Activated naive CD4-positive, alpha-beta T cell treated with anti-CD3 and anti-CD28 coated beads, Interleukin-2, amount 10 ng/mL, durations not matched to agents 7 days and 5 days (primary cell): ENCODE measurements at regions not wholly inside any gene's neighbourhood (a gene's known extent, or its start where the extent isn't known, plus 50 kb on each side); places are given as distances from the start of the nearest gene placed in this dataset.

Experiments
- CTCF ChIA-PET: fragments of 350-600 bp; sonication (Branson Sonifier 250); formaldehyde crosslinking; loops from one replicate; lab custom pipeline; 2021; ENCODE audit warnings: antibody characterized with exemption; lab: Charles Lee
- DNase-seq: peaks from one replicate; pipeline ENCODE4 v3.0.0-alpha.2; 2020
- H3K27ac Mint-ChIP-seq: one replicate; pipeline ENCODE4 v1.8.0; 2021; ENCODE audit warnings: mild to moderate bottlenecking, moderate library complexity, mixed read lengths
- H3K27me3 Mint-ChIP-seq: one replicate; pipeline ENCODE4 v1.8.0; 2021; ENCODE audit warnings: mild to moderate bottlenecking, mixed read lengths
- H3K36me3 Mint-ChIP-seq: one replicate; pipeline ENCODE4 v1.8.0; 2021; ENCODE audit warnings: mixed read lengths
- H3K4me1 Mint-ChIP-seq: one replicate; pipeline ENCODE4 v1.8.0; 2021; ENCODE audit warnings: mixed read lengths
- H3K4me3 Mint-ChIP-seq: one replicate; pipeline ENCODE4 v1.8.0; 2021; ENCODE audit warnings: mild to moderate bottlenecking, moderate library complexity, mixed read lengths
- H3K9me3 Mint-ChIP-seq: one replicate; pipeline ENCODE4 v1.8.0; 2021; ENCODE audit warnings: mixed read lengths

- no peaks in the 10 kb centered on the region for H3K9me3 Mint-ChIP-seq
- H3K36me3 Mint-ChIP-seq, result no peaks in the 10 kb centered on the region
- H3K4me1 Mint-ChIP-seq, result peaks cover 2% of the 10 kb centered on the region
- peaks cover 61% of the 10 kb centered on the region for H3K27me3 Mint-ChIP-seq
- DNase-seq, result no peak
- H3K27ac Mint-ChIP-seq, result no peak overlapping the region
- H3K4me3 Mint-ChIP-seq, result no peak overlapping the region
- CTCF ChIA-PET, result no interaction called here
These were observed 58.5 kb downstream of the IGLL5 start for GRCh38 chr22:22946131-22946530.

- Mint-ChIP-seq H3K27ac (no peak overlapping the region), H3K9me3 (no peaks in the 10 kb centered on the region), H3K36me3 (no peaks in the 10 kb centered on the region), H3K4me3 (no peak overlapping the region), H3K4me1 (no peaks in the 10 kb centered on the region), H3K27me3 (peaks cover 69% of the 10 kb centered on the region)
- CTCF ChIA-PET, result interaction anchor here (1.0 kb wide), 1 partner anchor 11 kb away, joined by 3 read pairs; no protein-coding TSS in a partner anchor
- DNase-seq, result no peak
These were observed 61.3 kb downstream of the IGLL5 start for GRCh38 chr22:22948651-22949571.

GRCh38 chr22:22949953-22950352, 62.3 kb downstream of the IGLL5 start:
- Mint-ChIP-seq H3K27me3 (peaks cover 68% of the 10 kb centered on the region), H3K4me1 (no peaks in the 10 kb centered on the region), H3K9me3 (no peaks in the 10 kb centered on the region), H3K4me3 (no peak overlapping the region), H3K36me3 (no peaks in the 10 kb centered on the region), H3K27ac (no peak overlapping the region)
- DNase-seq, result no peak
- CTCF ChIA-PET, result interaction anchor here (1.3 to 1.4 kb wide), 3 partner anchors 8 to 105 kb away, joined by 3 to 6 read pairs (median 3); no protein-coding TSS in a partner anchor

- CTCF ChIA-PET, result interaction anchor here (0.7 to 1.4 kb wide), 5 partner anchors 9 to 226 kb away, joined by 3 to 6 read pairs (median 3); no protein-coding TSS in a partner anchor
- Mint-ChIP-seq H3K27me3 (peaks cover 71% of the 10 kb centered on the region), H3K4me1 (no peaks in the 10 kb centered on the region), H3K4me3 (no peak overlapping the region), H3K27ac (no peak overlapping the region), H3K36me3 (no peaks in the 10 kb centered on the region), H3K9me3 (no peaks in the 10 kb centered on the region)
- no peak for DNase-seq
These were observed 63.4 kb downstream of the IGLL5 start for GRCh38 chr22:22951035-22951434.

GRCh38 chr22:22952531-22953280, 65.1 kb downstream of the IGLL5 start:
- CTCF ChIA-PET, result interaction anchor here (0.8 to 9.8 kb wide), 7 partner anchors 10 to 200 kb away, joined by 3 to 162 read pairs (median 43); no protein-coding TSS in a partner anchor
- no peak overlapping the region for H3K27ac Mint-ChIP-seq

GRCh38 chr22:22953791-22954190, 66.2 kb downstream of the IGLL5 start:
- Mint-ChIP-seq H3K4me1 (no peaks in the 10 kb centered on the region), H3K4me3 (no peak overlapping the region), H3K9me3 (no peaks in the 10 kb centered on the region), H3K27ac (no peak overlapping the region), H3K27me3 (peaks cover 75% of the 10 kb centered on the region), H3K36me3 (no peaks in the 10 kb centered on the region)
- DNase-seq, result no peak
- CTCF ChIA-PET, result interaction anchor here (0.8 to 9.8 kb wide), 18 partner anchors 11 to 432 kb away, joined by 3 to 162 read pairs (median 6); no protein-coding TSS in a partner anchor

More at GRCh38 chr22:22952531-22953280, 65.1 kb downstream of the IGLL5 start:
- Mint-ChIP-seq H3K4me3 (no peak overlapping the region), H3K4me1 (no peaks in the 10 kb centered on the region), H3K9me3 (no peaks in the 10 kb centered on the region), H3K27me3 (peaks cover 69% of the 10 kb centered on the region), H3K36me3 (no peaks in the 10 kb centered on the region)
- DNase-seq, result no peak

GRCh38 chr22:22954656-22955055, 67.0 kb downstream of the IGLL5 start:
- CTCF ChIA-PET, result interaction anchor here (0.6 to 9.8 kb wide), 30 partner anchors 12 to 431 kb away, joined by 3 to 162 read pairs (median 4); no protein-coding TSS in a partner anchor
- Mint-ChIP-seq H3K9me3 (no peaks in the 10 kb centered on the region), H3K27me3 (peaks cover 75% of the 10 kb centered on the region), H3K36me3 (no peaks in the 10 kb centered on the region), H3K27ac (no peak overlapping the region), H3K4me3 (no peak overlapping the region), H3K4me1 (no peaks in the 10 kb centered on the region)
- peak; percentile 59 for DNase-seq

GRCh38 chr22:22955276-22955798, 67.7 kb downstream of the IGLL5 start:
- Mint-ChIP-seq H3K4me3 (no peak overlapping the region), H3K9me3 (no peaks in the 10 kb centered on the region), H3K36me3 (no peaks in the 10 kb centered on the region), H3K27ac (no peak overlapping the region), H3K27me3 (peaks cover 75% of the 10 kb centered on the region), H3K4me1 (no peaks in the 10 kb centered on the region)
- CTCF ChIA-PET, result interaction anchor here (0.9 to 9.8 kb wide), 29 partner anchors 12 to 202 kb away, joined by 3 to 162 read pairs (median 4); no protein-coding TSS in a partner anchor
- no peak for DNase-seq

GRCh38 chr22:22955866-22956535, 68.4 kb downstream of the IGLL5 start:
- Mint-ChIP-seq H3K4me3 (no peak overlapping the region), H3K4me1 (no peaks in the 10 kb centered on the region), H3K9me3 (no peaks in the 10 kb centered on the region), H3K27me3 (peaks cover 74% of the 10 kb centered on the region), H3K27ac (no peak overlapping the region), H3K36me3 (no peaks in the 10 kb centered on the region)
- peak; percentile 79 for DNase-seq
- CTCF ChIA-PET, result interaction anchor here (0.8 to 9.8 kb wide), 28 partner anchors 13 to 430 kb away, joined by 3 to 162 read pairs (median 4); no protein-coding TSS in a partner anchor

GRCh38 chr22:22957090-22957489, 69.5 kb downstream of the IGLL5 start:
- Mint-ChIP-seq H3K27me3 (peaks cover 65% of the 10 kb centered on the region), H3K9me3 (no peaks in the 10 kb centered on the region), H3K4me1 (no peaks in the 10 kb centered on the region), H3K4me3 (no peak overlapping the region), H3K27ac (no peak overlapping the region), H3K36me3 (no peaks in the 10 kb centered on the region)
- CTCF ChIA-PET, result interaction anchor here (0.7 to 9.8 kb wide), 29 partner anchors 15 to 429 kb away, joined by 3 to 162 read pairs (median 4); no protein-coding TSS in a partner anchor
- no peak for DNase-seq

GRCh38 chr22:22958621-22959020, 71.0 kb downstream of the IGLL5 start:
- CTCF ChIA-PET, result interaction anchor here (0.7 to 9.8 kb wide), 15 partner anchors 50 to 425 kb away, joined by 3 to 162 read pairs (median 4); no protein-coding TSS in a partner anchor
- no peak for DNase-seq
- Mint-ChIP-seq H3K27me3 (peaks cover 51% of the 10 kb centered on the region), H3K27ac (no peak overlapping the region), H3K9me3 (no peaks in the 10 kb centered on the region), H3K4me3 (no peak overlapping the region), H3K36me3 (no peaks in the 10 kb centered on the region), H3K4me1 (no peaks in the 10 kb centered on the region)

- peak; percentile 84 for DNase-seq
These were observed 71.7 kb downstream of the IGLL5 start for GRCh38 chr22:22959147-22959827.

More at GRCh38 chr22:22959147-22959827, 71.7 kb downstream of the IGLL5 start:
- H3K9me3 Mint-ChIP-seq, result no peaks in the 10 kb centered on the region
- no peak overlapping the region for H3K27ac Mint-ChIP-seq
- H3K4me3 Mint-ChIP-seq, result no peak overlapping the region
- no peaks in the 10 kb centered on the region for H3K4me1 Mint-ChIP-seq
- no peaks in the 10 kb centered on the region for H3K36me3 Mint-ChIP-seq
- CTCF ChIA-PET, result interaction anchor here (0.7 to 9.8 kb wide), 29 partner anchors 10 to 426 kb away, joined by 3 to 162 read pairs (median 3); no protein-coding TSS in a partner anchor
- H3K27me3 Mint-ChIP-seq, result peaks cover 46% of the 10 kb centered on the region
